GM18858 (cell line): ENCODE measurements at regions not wholly inside any gene's neighbourhood (a gene's known extent, or its start where the extent isn't known, plus 50 kb on each side); places are given as distances from the start of the nearest gene placed in this dataset.
A peak's percentile ranks its signal among the peaks of the same experiment; 100 is the strongest.

Source experiments
- ATAC-seq: cut with Tn5 transposase; IDR thresholded peaks from one replicate; pipeline ENCODE4 v1.9.1; 2021; ENCODE audit not compliant: unreplicated experiment

- ATAC-seq = no peak
Measured at GRCh38 chr3:192080336-192080735, 619.4 kb downstream of the PYDC2 start.

GRCh38 chr3:192082730-192083660, 622.0 kb downstream of the PYDC2 start:
- peak; percentile 95 for ATAC-seq
